ENCODE measurements at regions not wholly inside any gene's neighbourhood (a gene's known extent, or its start where the extent isn't known, plus 50 kb on each side); places are given as distances from the start of the nearest gene placed in this dataset.

- ATAC-seq (no peak), DNase-seq (ENCODE audit: low read depth, low spot score) (no peak)
- H3K9me3 ChIP-seq (ENCODE audit: control insufficient read depth, insufficient read depth, low read depth, low read length): no peaks in the 10 kb centered on the region
- BruUV-seq (replicated peaks): no TSS peak
- no peaks in the 10 kb centered on the region for H3K4me1 ChIP-seq (ENCODE audit: control insufficient read depth, insufficient read depth, low read length)
- in situ Hi-C loops (cut with HindIII; ENCODE audit: low pct_unique_long_range_greater_than_20kb, low sequenced_read_pairs) (no loop called here), intact Hi-C loops (cut with micrococcal nuclease; ENCODE audit: unreplicated experiment) (no loop called here)
- ChIA-PET CTCF (no interaction called here), POLR2A (no interaction called here)
- H3K36me3 ChIP-seq (ENCODE audit: control insufficient read depth, insufficient read depth, low read length): no peaks in the 10 kb centered on the region
- no peaks in the 10 kb centered on the region for H3K27me3 ChIP-seq (ENCODE audit: control insufficient read depth, insufficient read depth, low read length)
- no peak overlapping the region for H3K4me3 ChIP-seq (ENCODE audit: low read depth in 2 of 2, low read length in 2 of 2)
- TF ChIP-seq CTCF (IDR thresholded peaks at IDR 0.05) (no peak), POLR2AphosphoS5 (IDR thresholded peaks at IDR 0.05; ENCODE audit: low read depth, low read length) (no peak), REST (IDR thresholded peaks at IDR 0.05; ENCODE audit: insufficient read depth in 1 of 2, low read depth in 2 of 2, low read length in 1 of 2) (no peak), TCF7L2 (IDR thresholded peaks at IDR 0.05; ENCODE audit: low read depth, low read length) (no peak), SIN3A (IDR thresholded peaks at IDR 0.05; ENCODE audit: borderline replicate concordance, insufficient read depth, low read depth, low read length) (no peak)
- no peak overlapping the region for H3K27ac ChIP-seq (ENCODE audit: low read length)
Observed at GRCh38 chr12:77571127-77571526, 259.6 kb upstream of the NAV3 start.

GRCh38 chr12:77569876-77570275, 260.8 kb upstream of the NAV3 start:
- H3K9me3 ChIP-seq (ENCODE audit: control insufficient read depth, insufficient read depth, low read depth, low read length): no peaks in the 10 kb centered on the region
- no peak overlapping the region for H3K27ac ChIP-seq (ENCODE audit: low read length)
- intact Hi-C loops (cut with micrococcal nuclease; ENCODE audit: unreplicated experiment): no loop called here
- DNase-seq (ENCODE audit: low read depth, low spot score): no peak
- in situ Hi-C loops (cut with HindIII; ENCODE audit: low pct_unique_long_range_greater_than_20kb, low sequenced_read_pairs): no loop called here
- no peak for TF ChIP-seq SIN3A (IDR thresholded peaks at IDR 0.05; ENCODE audit: borderline replicate concordance, insufficient read depth, low read depth, low read length)
- no peak for TF ChIP-seq REST (IDR thresholded peaks at IDR 0.05; ENCODE audit: insufficient read depth in 1 of 2, low read depth in 2 of 2, low read length in 1 of 2)
- no peak for TF ChIP-seq POLR2AphosphoS5 (IDR thresholded peaks at IDR 0.05; ENCODE audit: low read depth, low read length)
- TF ChIP-seq CTCF (IDR thresholded peaks at IDR 0.05): no peak
- TF ChIP-seq TCF7L2 (IDR thresholded peaks at IDR 0.05; ENCODE audit: low read depth, low read length): no peak
- no peak overlapping the region for H3K4me3 ChIP-seq (ENCODE audit: low read depth in 2 of 2, low read length in 2 of 2)
- no peaks in the 10 kb centered on the region for H3K36me3 ChIP-seq (ENCODE audit: control insufficient read depth, insufficient read depth, low read length)
- no peak for ATAC-seq
- BruUV-seq (replicated peaks): no TSS peak
- H3K4me1 ChIP-seq (ENCODE audit: control insufficient read depth, insufficient read depth, low read length): no peaks in the 10 kb centered on the region
- POLR2A ChIA-PET: no interaction called here
- CTCF ChIA-PET: no interaction called here
- no peaks in the 10 kb centered on the region for H3K27me3 ChIP-seq (ENCODE audit: control insufficient read depth, insufficient read depth, low read length)

Measured in Panc1 (cell line).